ENCODE measurements at regions not wholly inside any gene's neighbourhood (a gene's known extent, or its start where the extent isn't known, plus 50 kb on each side); places are given as distances from the start of the nearest gene placed in this dataset.

GRCh38 chr18:76233876-76234675 is 261.0 kb downstream of the ZNF516 start:
- Histone ChIP-seq H3K4me3 (ENCODE audit: insufficient read depth, low read length, poor library complexity, severe bottlenecking) (no peak overlapping the region), H3K79me2 (ENCODE audit: insufficient read depth, low read length) (no peaks in the 10 kb centered on the region), H3F3A (ENCODE audit: insufficient read depth) (no peaks in the 10 kb centered on the region), H3K9me2 (replicated peaks; ENCODE audit: insufficient read depth, low read length) (no peaks in the 10 kb centered on the region), H3K4me2 (ENCODE audit: low read depth, low read length, poor library complexity, severe bottlenecking) (no peak overlapping the region), H3K9me3 (ENCODE audit: insufficient read depth, low read length) (no peaks in the 10 kb centered on the region), H3K27me3 (ENCODE audit: low read length) (no peaks in the 10 kb centered on the region; the same call in 1 of the 2 replicates), H4K20me1 (ENCODE audit: low read depth, low read length) (no peaks in the 10 kb centered on the region), H3K36me3 (ENCODE audit: low read length) (no peaks in the 10 kb centered on the region), H3K9ac (ENCODE audit: low read length) (no peak overlapping the region), H3K27ac (ENCODE audit: low read depth, low read length) (no peak overlapping the region), H2AFZ (ENCODE audit: low read depth, low read length, severe bottlenecking) (no peak overlapping the region)
- TF ChIP-seq, protein P1, sequence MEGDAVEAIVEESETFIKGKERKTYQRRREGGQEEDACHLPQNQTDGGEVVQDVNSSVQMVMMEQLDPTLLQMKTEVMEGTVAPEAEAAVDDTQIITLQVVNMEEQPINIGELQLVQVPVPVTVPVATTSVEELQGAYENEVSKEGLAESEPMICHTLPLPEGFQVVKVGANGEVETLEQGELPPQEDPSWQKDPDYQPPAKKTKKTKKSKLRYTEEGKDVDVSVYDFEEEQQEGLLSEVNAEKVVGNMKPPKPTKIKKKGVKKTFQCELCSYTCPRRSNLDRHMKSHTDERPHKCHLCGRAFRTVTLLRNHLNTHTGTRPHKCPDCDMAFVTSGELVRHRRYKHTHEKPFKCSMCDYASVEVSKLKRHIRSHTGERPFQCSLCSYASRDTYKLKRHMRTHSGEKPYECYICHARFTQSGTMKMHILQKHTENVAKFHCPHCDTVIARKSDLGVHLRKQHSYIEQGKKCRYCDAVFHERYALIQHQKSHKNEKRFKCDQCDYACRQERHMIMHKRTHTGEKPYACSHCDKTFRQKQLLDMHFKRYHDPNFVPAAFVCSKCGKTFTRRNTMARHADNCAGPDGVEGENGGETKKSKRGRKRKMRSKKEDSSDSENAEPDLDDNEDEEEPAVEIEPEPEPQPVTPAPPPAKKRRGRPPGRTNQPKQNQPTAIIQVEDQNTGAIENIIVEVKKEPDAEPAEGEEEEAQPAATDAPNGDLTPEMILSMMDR (IDR thresholded peaks at IDR 0.05; ENCODE audit: insufficient read depth, low read length, poor library complexity, severe bottlenecking) = no peak
- no peak for TF ChIP-seq EZH2phosphoT487 (conservative IDR thresholded peaks at IDR 0.05; ENCODE audit: low read length)

- Histone ChIP-seq H3F3A (ENCODE audit: insufficient read depth) (no peaks in the 10 kb centered on the region), H3K27ac (ENCODE audit: low read depth, low read length) (no peak overlapping the region), H3K27me3 (ENCODE audit: low read length) (no peaks in the 10 kb centered on the region; the same call in 1 of the 2 replicates), H3K9ac (ENCODE audit: low read length) (no peak overlapping the region), H3K9me3 (ENCODE audit: insufficient read depth, low read length) (no peaks in the 10 kb centered on the region), H2AFZ (ENCODE audit: low read depth, low read length, severe bottlenecking) (no peak overlapping the region), H3K4me3 (ENCODE audit: insufficient read depth, low read length, poor library complexity, severe bottlenecking) (no peak overlapping the region), H3K79me2 (ENCODE audit: insufficient read depth, low read length) (no peaks in the 10 kb centered on the region), H4K20me1 (ENCODE audit: low read depth, low read length) (no peaks in the 10 kb centered on the region), H3K9me2 (replicated peaks; ENCODE audit: insufficient read depth, low read length) (no peaks in the 10 kb centered on the region), H3K4me2 (ENCODE audit: low read depth, low read length, poor library complexity, severe bottlenecking) (no peak overlapping the region), H3K36me3 (ENCODE audit: low read length) (no peaks in the 10 kb centered on the region)
- no peak for TF ChIP-seq EZH2phosphoT487 (conservative IDR thresholded peaks at IDR 0.05; ENCODE audit: low read length)
- TF ChIP-seq, protein P1 (IDR thresholded peaks at IDR 0.05; ENCODE audit: insufficient read depth, low read length, poor library complexity, severe bottlenecking) = no peak
Observed at GRCh38 chr18:76233406-76233805, 261.6 kb downstream of the ZNF516 start.

- Histone ChIP-seq H3F3A (ENCODE audit: insufficient read depth) (no peaks in the 10 kb centered on the region), H3K4me3 (ENCODE audit: insufficient read depth, low read length, poor library complexity, severe bottlenecking) (no peak overlapping the region), H3K27me3 (ENCODE audit: low read length) (no peaks in the 10 kb centered on the region; the same call in 1 of the 2 replicates), H3K4me2 (ENCODE audit: low read depth, low read length, poor library complexity, severe bottlenecking) (no peak overlapping the region), H3K36me3 (ENCODE audit: low read length) (no peaks in the 10 kb centered on the region), H3K79me2 (ENCODE audit: insufficient read depth, low read length) (no peaks in the 10 kb centered on the region), H3K9ac (ENCODE audit: low read length) (no peak overlapping the region), H3K9me3 (ENCODE audit: insufficient read depth, low read length) (no peaks in the 10 kb centered on the region), H4K20me1 (ENCODE audit: low read depth, low read length) (no peaks in the 10 kb centered on the region), H3K27ac (ENCODE audit: low read depth, low read length) (no peak overlapping the region), H2AFZ (ENCODE audit: low read depth, low read length, severe bottlenecking) (no peak overlapping the region), H3K9me2 (replicated peaks; ENCODE audit: insufficient read depth, low read length) (no peaks in the 10 kb centered on the region)
- no peak for TF ChIP-seq EZH2phosphoT487 (conservative IDR thresholded peaks at IDR 0.05; ENCODE audit: low read length)
- TF ChIP-seq, protein P1 (IDR thresholded peaks at IDR 0.05; ENCODE audit: insufficient read depth, low read length, poor library complexity, severe bottlenecking) = no peak
Observed at GRCh38 chr18:76232779-76233178, 262.3 kb downstream of the ZNF516 start.
